CD14-positive monocyte (primary cell): ENCODE measurements at regions not wholly inside any gene's neighbourhood (a gene's known extent, or its start where the extent isn't known, plus 50 kb on each side); places are given as distances from the start of the nearest gene placed in this dataset.

Experiments used
- DNase-seq, 3 donors: peaks; one replicate each; pipeline ENCODE4 v3.0.0-alpha.2; 2011 to 2022
- H2AFZ ChIP-seq: 2 replicates; pipeline ENCODE4 v1.6.0; 2012; ENCODE audit warnings: mild to moderate bottlenecking, low read depth, low read length, inconsistent platforms; ENCODE audit not compliant: insufficient read depth, poor library complexity, severe bottlenecking
- H3K27ac ChIP-seq, 2 donors: 1 replicate in 1 of 2; 2 replicates in 1 of 2; pipeline ENCODE4 v1.5.1; 2012 to 2013; ENCODE audit warnings: low read length in 2 of 2, control low read depth in 1 of 2, inconsistent platforms in 1 of 2, low read depth in 1 of 2, mild to moderate bottlenecking in 1 of 2
- H3K27me3 ChIP-seq, 2 donors: one replicate each; pipeline versions ENCODE4 v1.6.0 to v1.6.1; 2011 to 2013; ENCODE audit warnings: low read length in 2 of 2; ENCODE audit not compliant: control insufficient read depth in 2 of 2, insufficient read depth in 2 of 2
- H3K36me3 ChIP-seq, 2 donors: replicated peaks in 1 of 2; 1 replicate in 1 of 2; 2 replicates in 1 of 2; pipeline versions ENCODE4 v1.5.1 to v1.6.1; 2012 to 2013; ENCODE audit warnings: low read length in 2 of 2, control low read depth in 1 of 2, inconsistent platforms in 1 of 2, mild to moderate bottlenecking in 1 of 2; ENCODE audit not compliant: insufficient read depth in 2 of 2, control insufficient read depth in 1 of 2
- H3K4me1 ChIP-seq, 2 donors: 1 replicate in 1 of 2; 2 replicates in 1 of 2; pipeline versions ENCODE4 v1.5.1 to v1.6.1; 2012 to 2013; ENCODE audit warnings: low read length in 2 of 2, control low read depth in 1 of 2, inconsistent platforms in 1 of 2, mild to moderate bottlenecking in 1 of 2, moderate library complexity in 1 of 2; ENCODE audit not compliant: insufficient read depth in 2 of 2, control insufficient read depth in 1 of 2
- H3K4me2 ChIP-seq: replicated peaks from 2 replicates; pipeline ENCODE3; 2012; ENCODE audit warnings: low read length, moderate library complexity, mild to moderate bottlenecking; ENCODE audit not compliant: poor library complexity, severe bottlenecking; ENCODE audit errors: extremely low read depth
- H3K4me3 ChIP-seq, 3 experiments: fragments of 200-600 bp in 1 of 3; sonication (generic) in 1 of 3; replicated peaks in 1 of 3; 1 replicate in 2 of 3; 2 replicates in 1 of 3; pipeline ENCODE4 v1.5.1; 2011 to 2013; ENCODE audit warnings: low read length in 3 of 3, mild to moderate bottlenecking in 3 of 3, control low read depth in 2 of 3, low read depth in 2 of 3, inconsistent platforms in 1 of 3, moderate library complexity in 1 of 3
- H3K79me2 ChIP-seq: 2 replicates; pipeline ENCODE4 v1.6.0; 2012; ENCODE audit warnings: mild to moderate bottlenecking, control low read depth, inconsistent platforms, low read length, moderate library complexity; ENCODE audit not compliant: insufficient read depth
- H3K9ac ChIP-seq: 2 replicates; pipeline ENCODE4 v1.6.0; 2017; ENCODE audit warnings: low read length, mild to moderate bottlenecking; ENCODE audit not compliant: insufficient read depth, poor library complexity, severe bottlenecking
- H3K9me3 ChIP-seq, 2 donors: replicated peaks in 1 of 2; 1 replicate in 1 of 2; 2 replicates in 1 of 2; pipeline versions ENCODE4 v1.5.1 to v1.6.1; 2012 to 2013; ENCODE audit warnings: low read length in 2 of 2, control low read depth in 1 of 2; ENCODE audit not compliant: control insufficient read depth in 1 of 2, insufficient read depth in 1 of 2
- H4K20me1 ChIP-seq: 2 replicates; pipeline ENCODE4 v1.6.0; 2012; ENCODE audit warnings: mild to moderate bottlenecking, low read length, control low read depth, moderate library complexity; ENCODE audit not compliant: insufficient read depth
- H3K27ac Mint-ChIP-seq, 7 donors: one replicate each; pipeline ENCODE4 v1.8.0; 2020; ENCODE audit warnings: mild to moderate bottlenecking in 7 of 7, mixed read lengths in 7 of 7, moderate library complexity in 6 of 7, inconsistent platforms in 2 of 7
- H3K27me3 Mint-ChIP-seq, 3 donors: one replicate each; pipeline ENCODE4 v1.8.0; 2021 to 2022; ENCODE audit warnings: low read depth in 3 of 3, mild to moderate bottlenecking in 3 of 3, mixed read lengths in 3 of 3, moderate library complexity in 3 of 3, inconsistent platforms in 1 of 3
- H3K36me3 Mint-ChIP-seq, 2 donors: one replicate each; pipeline ENCODE4 v1.8.0; 2020; ENCODE audit warnings: mixed read lengths in 2 of 2, inconsistent platforms in 1 of 2, mild to moderate bottlenecking in 1 of 2
- H3K4me1 Mint-ChIP-seq: one replicate; pipeline ENCODE4 v1.8.0; 2020; ENCODE audit warnings: mild to moderate bottlenecking, mixed read lengths
- H3K4me3 Mint-ChIP-seq, 2 donors: one replicate each; pipeline ENCODE4 v1.8.0; 2020; ENCODE audit warnings: mild to moderate bottlenecking in 2 of 2, mixed read lengths in 2 of 2, moderate library complexity in 1 of 2
- H3K9me3 Mint-ChIP-seq, 7 donors: one replicate each; pipeline ENCODE4 v1.8.0; 2020 to 2022; ENCODE audit warnings: mixed read lengths in 7 of 7, mild to moderate bottlenecking in 6 of 7, moderate library complexity in 6 of 7, inconsistent platforms in 2 of 7
- WGBS: methylation state at CpG from one replicate; pipeline ENCODE4 v1.1.5; 2013; ENCODE audit warnings: missing lambda C conversion rate; ENCODE audit not compliant: insufficient coverage; 5-methylcytosine and 5-hydroxymethylcytosine counted together
- intact Hi-C, 2 donors: fragments of 100-400 bp; cut with micrococcal nuclease; formaldehyde crosslinking; loops; one replicate each; pipeline versions ENCODE4 v1.15.0 to v1.15.1; 2023
- TF ChIP-seq, protein P1 (sequence below): fragments of 200-600 bp; IDR thresholded peaks from one replicate; pipeline ENCODE4 v1.8.0; 2022; ENCODE audit warnings: antibody characterized with exemption, mild to moderate bottlenecking

DNA sequence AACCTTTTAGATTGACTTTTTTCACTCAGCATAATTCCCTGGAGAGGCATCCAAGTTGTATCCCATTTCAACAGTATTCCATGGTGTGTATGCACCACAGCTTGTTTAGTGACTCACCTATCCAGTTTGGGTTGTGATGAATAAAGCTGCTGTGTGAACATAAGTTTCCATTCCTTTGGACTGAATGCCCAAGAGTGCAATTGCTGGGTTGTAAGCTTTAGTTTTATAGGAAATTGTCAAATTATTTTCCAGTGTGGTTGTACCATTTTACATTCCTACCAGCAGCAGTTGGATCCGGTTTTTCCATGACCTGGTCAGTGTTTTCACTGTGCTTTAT, 60.9 kb upstream of the TMED7 start:
- Mint-ChIP-seq H3K9me3 (peaks cover 0 to 8% (median 1%) of the 10 kb centered on the region in 7 donors), H3K36me3 (no peaks in the 10 kb centered on the region), H3K4me1 (no peaks in the 10 kb centered on the region), H3K27ac (no peak overlapping the region), H3K27me3 (peaks cover 0 to 3% (median 1%) of the 10 kb centered on the region in 3 donors), H3K4me3 (no peak overlapping the region)
- no peaks in the 10 kb centered on the region for H3K79me2 ChIP-seq
- DNase-seq: no peak
- no peak overlapping the region for H3K27ac ChIP-seq
- H3K36me3 ChIP-seq: no peaks in the 10 kb centered on the region
- WGBS: no CpG with 5 or more reads among the region's 1 CpG
- no peak overlapping the region for H2AFZ ChIP-seq
- no peaks in the 10 kb centered on the region for H4K20me1 ChIP-seq
- H3K4me2 ChIP-seq: no peak overlapping the region
- no peaks in the 10 kb centered on the region for H3K4me1 ChIP-seq
- H3K9me3 ChIP-seq: no peaks in the 10 kb centered on the region
- TF ChIP-seq, protein P1, sequence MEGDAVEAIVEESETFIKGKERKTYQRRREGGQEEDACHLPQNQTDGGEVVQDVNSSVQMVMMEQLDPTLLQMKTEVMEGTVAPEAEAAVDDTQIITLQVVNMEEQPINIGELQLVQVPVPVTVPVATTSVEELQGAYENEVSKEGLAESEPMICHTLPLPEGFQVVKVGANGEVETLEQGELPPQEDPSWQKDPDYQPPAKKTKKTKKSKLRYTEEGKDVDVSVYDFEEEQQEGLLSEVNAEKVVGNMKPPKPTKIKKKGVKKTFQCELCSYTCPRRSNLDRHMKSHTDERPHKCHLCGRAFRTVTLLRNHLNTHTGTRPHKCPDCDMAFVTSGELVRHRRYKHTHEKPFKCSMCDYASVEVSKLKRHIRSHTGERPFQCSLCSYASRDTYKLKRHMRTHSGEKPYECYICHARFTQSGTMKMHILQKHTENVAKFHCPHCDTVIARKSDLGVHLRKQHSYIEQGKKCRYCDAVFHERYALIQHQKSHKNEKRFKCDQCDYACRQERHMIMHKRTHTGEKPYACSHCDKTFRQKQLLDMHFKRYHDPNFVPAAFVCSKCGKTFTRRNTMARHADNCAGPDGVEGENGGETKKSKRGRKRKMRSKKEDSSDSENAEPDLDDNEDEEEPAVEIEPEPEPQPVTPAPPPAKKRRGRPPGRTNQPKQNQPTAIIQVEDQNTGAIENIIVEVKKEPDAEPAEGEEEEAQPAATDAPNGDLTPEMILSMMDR: no peak
- intact Hi-C loops: no loop called here
- no peaks in the 10 kb centered on the region for H3K27me3 ChIP-seq
- H3K9ac ChIP-seq: no peak overlapping the region
- no peak overlapping the region for H3K4me3 ChIP-seq

DNA sequence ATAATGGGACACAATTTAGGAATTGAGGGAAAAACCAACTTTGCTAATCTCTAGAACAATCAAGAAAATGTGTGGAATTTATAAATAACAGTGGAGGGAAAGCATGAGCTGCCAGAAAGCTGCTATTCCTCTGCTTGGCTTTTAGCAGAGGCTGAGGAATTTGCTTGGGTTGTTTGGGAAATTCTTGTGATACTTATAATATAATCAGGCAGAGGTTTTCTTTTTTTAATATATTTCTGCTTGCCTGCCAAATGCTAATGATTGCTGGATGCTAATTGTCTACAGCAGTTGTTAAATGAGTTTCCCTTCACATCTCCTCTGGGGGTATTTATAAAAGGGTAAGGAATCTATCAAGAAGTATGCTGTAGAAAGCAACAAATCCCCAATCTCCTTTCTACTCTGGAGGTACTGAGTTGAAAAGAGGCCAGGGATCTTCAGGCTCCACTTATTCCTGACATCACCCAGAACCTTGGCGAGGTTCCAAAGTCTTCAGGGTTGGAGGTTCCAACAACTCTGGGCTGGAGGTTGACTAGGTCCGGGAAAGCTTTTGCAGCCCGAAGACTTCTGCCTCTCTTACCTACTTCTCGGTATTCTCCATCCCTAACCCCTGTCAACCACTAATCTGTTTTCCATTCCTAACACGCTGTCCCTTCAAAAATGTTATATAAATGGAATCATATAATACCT, 60.4 kb upstream of the TMED7 start:
- no peaks in the 10 kb centered on the region for H3K27me3 ChIP-seq
- no peak overlapping the region for H2AFZ ChIP-seq
- H3K9me3 ChIP-seq: no peaks in the 10 kb centered on the region
- H3K9me3 Mint-ChIP-seq: peaks cover 0 to 8% (median 1%) of the 10 kb centered on the region in 7 donors
- whole genome bisulfite sequencing: no CpG with 5 or more reads among the region's 5 CpGs
- H3K79me2 ChIP-seq: no peaks in the 10 kb centered on the region
- no peak overlapping the region for H3K27ac ChIP-seq
- H3K4me1 ChIP-seq: no peaks in the 10 kb centered on the region
- H3K36me3 Mint-ChIP-seq: no peaks in the 10 kb centered on the region
- intact Hi-C loops: no loop called here
- no peak overlapping the region for H3K4me3 Mint-ChIP-seq
- H3K4me3 ChIP-seq: no peak overlapping the region
- no peak overlapping the region for H3K9ac ChIP-seq
- H3K4me1 Mint-ChIP-seq: no peaks in the 10 kb centered on the region
- no peak overlapping the region for H3K27ac Mint-ChIP-seq
- DNase-seq: no peak
- H3K4me2 ChIP-seq: no peak overlapping the region
- TF ChIP-seq, protein P1: no peak
- peaks cover 0 to 3% (median 1%) of the 10 kb centered on the region in 3 donors for H3K27me3 Mint-ChIP-seq
- H4K20me1 ChIP-seq: no peaks in the 10 kb centered on the region
- no peaks in the 10 kb centered on the region for H3K36me3 ChIP-seq
